T-helper 1 cell treated with Interleukin-12 subunit alpha and Interleukin-12 subunit beta and Interleukin-4 antibody, amounts not matched to agents 30 μg/mL and 1 μg/mL, for 36 hours (primary cell): ENCODE measurements at regions not wholly inside any gene's neighbourhood (a gene's known extent, or its start where the extent isn't known, plus 50 kb on each side); places are given as distances from the start of the nearest gene placed in this dataset.

Experiments
- H3K27ac Mint-ChIP-seq: one replicate; pipeline ENCODE4 v1.8.0; 2021; ENCODE audit warnings: mild to moderate bottlenecking, mixed read lengths
- H3K27me3 Mint-ChIP-seq: one replicate; pipeline ENCODE4 v1.8.0; 2021; ENCODE audit warnings: low read depth, mixed read lengths
- H3K36me3 Mint-ChIP-seq: one replicate; pipeline ENCODE4 v1.8.0; 2021; ENCODE audit warnings: low read depth, mixed read lengths
- H3K4me1 Mint-ChIP-seq: one replicate; pipeline ENCODE4 v1.8.0; 2021; ENCODE audit warnings: low read depth, mixed read lengths
- H3K4me3 Mint-ChIP-seq: one replicate; pipeline ENCODE4 v1.8.0; 2021; ENCODE audit warnings: mild to moderate bottlenecking, moderate library complexity, mixed read lengths
- H3K9me3 Mint-ChIP-seq: one replicate; pipeline ENCODE4 v1.8.0; 2021; ENCODE audit warnings: mixed read lengths

DNA sequence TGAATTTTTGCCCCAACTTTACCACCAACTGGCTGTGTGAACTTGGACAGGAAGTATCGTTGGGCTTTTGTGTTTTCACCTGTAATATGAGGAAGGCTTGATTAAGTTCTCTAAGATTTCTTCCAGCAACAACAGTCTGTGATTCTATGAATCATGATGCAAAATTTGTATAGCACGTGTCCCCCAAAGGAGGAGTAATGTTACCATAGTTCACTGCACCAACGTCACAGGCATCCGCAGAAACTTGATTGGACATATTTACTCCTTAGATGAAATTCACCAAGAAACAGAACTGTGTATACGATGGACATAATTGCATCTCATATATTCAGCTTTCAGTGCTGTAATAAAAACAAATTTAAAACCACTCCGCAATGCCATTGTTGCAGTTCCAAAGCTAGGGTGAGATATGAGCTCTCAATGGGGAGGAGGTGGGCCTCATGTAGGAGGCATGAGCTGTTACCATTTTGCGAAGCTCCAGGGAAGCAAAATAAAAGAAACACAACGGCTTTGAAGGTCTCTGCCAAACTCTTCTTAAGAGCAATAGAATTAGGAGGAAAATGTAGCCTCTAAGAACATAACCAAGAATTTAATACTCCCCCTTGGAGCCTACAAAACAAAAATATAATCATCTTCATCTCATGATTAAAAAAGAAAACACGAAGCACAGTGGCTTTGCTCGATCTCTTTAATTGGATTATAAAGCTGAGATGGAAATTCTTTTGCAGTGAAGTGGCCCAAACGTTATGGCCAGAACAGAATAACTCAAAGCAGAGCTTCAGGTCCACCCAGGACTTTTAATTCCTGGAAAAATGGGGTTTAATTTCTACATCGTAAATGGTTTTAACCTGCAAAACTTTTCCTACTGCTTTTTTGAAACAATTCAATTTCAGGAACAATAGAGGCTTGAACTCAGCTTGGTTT, 80.7 kb downstream of the CHST2 start:
- H3K4me3 Mint-ChIP-seq, result no peak overlapping the region
- H3K27me3 Mint-ChIP-seq, result no peaks in the 10 kb centered on the region

DNA sequence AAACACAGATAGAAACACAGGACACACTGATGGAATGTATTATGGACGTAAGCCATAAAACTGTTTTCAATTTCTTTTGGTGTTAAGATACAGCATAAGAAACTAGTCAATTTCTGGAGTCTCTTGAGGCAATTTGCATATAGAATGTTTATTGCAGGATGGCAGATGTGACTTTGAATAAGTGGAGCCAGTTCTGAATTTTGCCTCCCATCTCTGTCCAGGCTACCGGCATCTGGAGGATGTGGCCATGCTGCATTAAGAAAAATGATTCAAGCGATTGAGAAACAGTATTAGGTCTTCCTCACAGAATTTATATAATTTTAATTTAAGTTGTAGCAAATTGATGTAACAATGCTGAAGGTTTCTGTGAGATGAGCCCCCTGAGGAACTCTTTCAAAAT, 81.5 kb downstream of the CHST2 start:
- Mint-ChIP-seq H3K9me3 (peaks cover 4% of the 10 kb centered on the region), H3K4me1 (no peaks in the 10 kb centered on the region), H3K27me3 (no peaks in the 10 kb centered on the region), H3K4me3 (no peak overlapping the region), H3K36me3 (no peaks in the 10 kb centered on the region), H3K27ac (no peak overlapping the region)

More for the DNA sequence above, 80.7 kb downstream of the CHST2 start:
- H3K4me1 Mint-ChIP-seq, result no peaks in the 10 kb centered on the region
- no peaks in the 10 kb centered on the region for H3K36me3 Mint-ChIP-seq
- H3K9me3 Mint-ChIP-seq, result peaks cover 4% of the 10 kb centered on the region
- no peak overlapping the region for H3K27ac Mint-ChIP-seq

- Mint-ChIP-seq H3K36me3 (no peaks in the 10 kb centered on the region), H3K4me3 (no peak overlapping the region)
These were observed 82.5 kb downstream of the CHST2 start for GRCh38 chr3:143201870-143202752.

DNA sequence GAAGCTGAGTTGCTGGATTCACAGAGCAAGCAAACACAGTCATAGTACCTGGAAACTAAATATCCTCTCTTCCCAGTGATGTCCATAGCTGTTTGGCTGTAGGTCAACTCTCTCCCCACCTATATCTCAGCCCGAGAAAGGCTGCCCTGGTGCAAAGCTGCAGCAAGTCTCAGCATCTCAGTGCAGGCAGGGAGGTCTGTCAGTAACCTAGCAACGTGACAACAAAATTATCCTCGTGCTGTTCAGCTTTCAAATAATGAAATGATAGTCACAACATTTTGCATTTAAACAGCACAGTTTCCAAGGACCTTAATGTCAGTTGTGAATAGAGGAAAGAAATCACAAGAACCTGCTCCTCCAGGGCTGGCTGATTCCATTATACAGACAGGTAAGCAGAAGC, 83.6 kb downstream of the CHST2 start:
- peaks cover 4% of the 10 kb centered on the region for H3K9me3 Mint-ChIP-seq
- H3K4me1 Mint-ChIP-seq, result peaks cover 7% of the 10 kb centered on the region
- H3K27ac Mint-ChIP-seq, result no peak overlapping the region
- H3K27me3 Mint-ChIP-seq, result no peaks in the 10 kb centered on the region
- H3K36me3 Mint-ChIP-seq, result no peaks in the 10 kb centered on the region
- no peak overlapping the region for H3K4me3 Mint-ChIP-seq

More at GRCh38 chr3:143201870-143202752, 82.5 kb downstream of the CHST2 start:
- Mint-ChIP-seq H3K4me1 (peaks cover 3% of the 10 kb centered on the region), H3K27ac (no peak overlapping the region), H3K27me3 (no peaks in the 10 kb centered on the region), H3K9me3 (peaks cover 4% of the 10 kb centered on the region)

DNA sequence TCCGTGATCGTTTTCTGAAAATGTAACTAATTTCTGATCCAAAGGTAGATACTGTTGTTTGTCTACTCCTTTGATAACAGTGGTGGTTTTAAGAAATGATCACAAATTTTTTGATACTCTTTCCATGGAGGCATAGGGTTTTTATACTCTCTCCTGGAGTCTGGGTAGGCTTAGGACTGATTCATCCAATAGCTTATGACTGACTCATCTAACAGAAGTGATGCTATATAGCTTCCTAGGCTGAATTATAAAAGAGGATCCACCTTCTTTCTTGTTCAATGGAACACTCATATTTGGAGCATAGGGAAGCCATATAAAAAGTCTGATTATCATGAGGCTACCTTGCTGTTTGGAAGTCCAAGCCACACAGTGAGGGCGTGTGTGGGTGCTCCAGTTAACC, 84.3 kb downstream of the CHST2 start:
- Mint-ChIP-seq H3K27me3 (no peaks in the 10 kb centered on the region), H3K36me3 (no peaks in the 10 kb centered on the region), H3K4me3 (no peak overlapping the region), H3K27ac (no peak overlapping the region), H3K4me1 (peaks cover 7% of the 10 kb centered on the region), H3K9me3 (peaks cover 4% of the 10 kb centered on the region)

DNA sequence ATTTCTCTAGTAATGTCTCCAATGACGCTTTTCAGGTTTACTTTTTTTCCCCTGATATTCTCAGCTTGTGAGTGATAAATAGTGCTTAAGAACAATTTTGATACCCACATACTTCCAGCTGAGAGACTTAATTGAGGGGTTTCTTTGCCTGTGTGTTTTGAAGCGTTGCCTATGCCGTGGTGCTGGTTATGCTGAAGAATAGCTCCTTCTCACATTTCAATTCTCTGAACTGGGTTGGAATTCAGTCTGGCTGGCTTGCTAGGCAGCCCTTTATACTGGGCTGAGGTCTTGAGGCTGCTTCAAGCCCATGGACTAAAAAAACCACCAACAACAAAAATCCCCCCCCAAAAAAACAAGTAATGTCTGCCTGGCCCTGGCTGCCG, 87.4 kb downstream of the CHST2 start:
- Mint-ChIP-seq H3K4me1 (peaks cover 7% of the 10 kb centered on the region), H3K9me3 (peaks cover 4% of the 10 kb centered on the region), H3K36me3 (no peaks in the 10 kb centered on the region), H3K27ac (peak overlapping the region; percentile 67), H3K4me3 (no peak overlapping the region), H3K27me3 (no peaks in the 10 kb centered on the region)

DNA sequence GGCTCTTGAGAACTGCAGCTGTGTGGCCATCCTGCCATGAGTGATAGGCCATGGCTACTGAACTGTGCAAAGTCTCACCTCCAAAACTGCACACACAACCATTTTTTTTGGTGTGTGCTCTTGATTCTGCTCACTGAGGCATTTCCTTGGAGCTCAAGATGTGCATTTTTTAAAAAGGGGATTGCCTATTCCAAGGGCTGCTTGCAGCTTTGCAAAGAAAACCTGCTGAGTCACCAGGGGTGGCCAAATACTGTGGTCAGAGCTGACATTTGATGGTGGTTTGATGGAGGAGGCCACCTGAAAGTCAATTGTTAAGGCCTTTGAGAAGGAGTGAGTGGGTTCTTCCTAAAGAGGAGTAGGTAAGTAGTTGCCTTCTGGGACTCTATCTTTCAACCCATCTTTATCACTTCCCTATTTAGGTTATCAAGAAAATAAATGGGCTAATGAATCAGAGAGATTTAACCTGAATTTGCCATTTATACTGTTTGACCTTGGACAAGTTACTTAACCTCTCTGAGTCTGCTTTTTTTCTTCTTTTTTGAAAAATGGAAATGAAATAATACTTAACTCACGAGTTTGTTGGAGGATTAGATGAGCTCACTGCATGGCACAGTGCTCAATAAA, 87.9 kb downstream of the CHST2 start:
- no peaks in the 10 kb centered on the region for H3K27me3 Mint-ChIP-seq
- no peak overlapping the region for H3K4me3 Mint-ChIP-seq
- H3K9me3 Mint-ChIP-seq, result peaks cover 4% of the 10 kb centered on the region
- peaks cover 7% of the 10 kb centered on the region for H3K4me1 Mint-ChIP-seq
- peak overlapping the region; percentile 67 for H3K27ac Mint-ChIP-seq
- H3K36me3 Mint-ChIP-seq, result no peaks in the 10 kb centered on the region

GRCh38 chr3:143208976-143209714, 89.6 kb downstream of the CHST2 start:
- Mint-ChIP-seq H3K27ac (no peak overlapping the region), H3K27me3 (no peaks in the 10 kb centered on the region), H3K9me3 (peaks cover 4% of the 10 kb centered on the region), H3K36me3 (no peaks in the 10 kb centered on the region), H3K4me3 (no peak overlapping the region), H3K4me1 (peaks cover 7% of the 10 kb centered on the region)

GRCh38 chr3:143209715-143210059, 90.1 kb downstream of the CHST2 start:
- H3K4me1 Mint-ChIP-seq, result peaks cover 7% of the 10 kb centered on the region
- no peaks in the 10 kb centered on the region for H3K27me3 Mint-ChIP-seq
- no peak overlapping the region for H3K4me3 Mint-ChIP-seq
- H3K36me3 Mint-ChIP-seq, result no peaks in the 10 kb centered on the region
- H3K27ac Mint-ChIP-seq, result no peak overlapping the region
- peaks cover under 1% of the 10 kb centered on the region for H3K9me3 Mint-ChIP-seq

GRCh38 chr3:143210141-143210540, 90.6 kb downstream of the CHST2 start:
- Mint-ChIP-seq H3K36me3 (no peaks in the 10 kb centered on the region), H3K27ac (no peak overlapping the region)

GRCh38 chr3:143215059-143215458, 95.5 kb downstream of the CHST2 start:
- Mint-ChIP-seq H3K4me1 (peaks cover 7% of the 10 kb centered on the region), H3K27ac (no peak overlapping the region), H3K27me3 (no peaks in the 10 kb centered on the region), H3K9me3 (no peaks in the 10 kb centered on the region), H3K36me3 (no peaks in the 10 kb centered on the region), H3K4me3 (no peak overlapping the region)

More at GRCh38 chr3:143210141-143210540, 90.6 kb downstream of the CHST2 start:
- Mint-ChIP-seq H3K4me3 (no peak overlapping the region), H3K9me3 (no peaks in the 10 kb centered on the region), H3K27me3 (no peaks in the 10 kb centered on the region), H3K4me1 (peaks cover 7% of the 10 kb centered on the region)
